GM18511 (cell line): ENCODE measurements at regions not wholly inside any gene's neighbourhood (a gene's known extent, or its start where the extent isn't known, plus 50 kb on each side); places are given as distances from the start of the nearest gene placed in this dataset.
"Not testable (repeated sequence)": the region's sequence is repeated elsewhere in the genome, so short reads cannot be mapped to it uniquely, and the experiment has no call there.

Experiments used
- ATAC-seq: cut with Tn5 transposase; IDR thresholded peaks from one replicate; pipeline ENCODE4 v1.9.1; 2021; ENCODE audit warnings: mild to moderate bottlenecking, moderate library complexity; ENCODE audit not compliant: unreplicated experiment

DNA sequence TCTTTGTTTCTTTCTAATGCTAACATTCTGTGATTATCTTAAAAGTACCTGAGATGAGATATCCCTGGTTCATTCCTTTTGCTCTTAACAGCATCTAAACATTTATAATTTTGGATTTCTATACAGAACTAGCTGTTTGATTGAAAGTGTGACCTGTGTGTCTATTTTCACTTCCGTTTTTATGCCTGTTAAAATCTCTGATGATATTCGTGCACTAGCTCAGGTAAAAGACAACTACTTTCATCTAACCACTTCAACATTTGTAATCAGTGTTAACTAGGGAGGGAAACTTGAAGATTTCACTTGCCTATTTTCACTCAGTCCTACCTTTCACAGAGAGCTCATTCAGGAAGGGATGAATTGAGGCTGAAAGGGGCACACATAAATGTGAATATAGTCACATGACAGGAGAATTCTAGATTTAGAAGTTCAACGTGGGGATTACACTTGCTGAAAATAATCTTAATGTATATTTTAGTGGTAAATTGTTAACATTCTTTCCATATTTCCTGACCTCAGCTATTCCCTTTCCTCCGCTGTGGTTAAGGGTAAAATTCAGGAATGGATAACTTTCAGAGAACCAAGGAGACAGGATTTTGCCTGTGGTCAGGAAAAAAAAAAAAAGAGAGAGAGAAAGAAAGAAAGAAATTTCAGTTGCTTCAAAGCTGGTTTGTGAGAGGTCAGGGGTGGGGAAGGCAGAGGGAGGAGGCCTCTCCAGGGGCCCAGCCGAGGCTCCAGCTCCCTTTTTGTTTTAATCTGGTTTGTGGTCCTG is 159.8 kb upstream of the TSC22D2 start:
- peak; percentile 59 for ATAC-seq

DNA sequence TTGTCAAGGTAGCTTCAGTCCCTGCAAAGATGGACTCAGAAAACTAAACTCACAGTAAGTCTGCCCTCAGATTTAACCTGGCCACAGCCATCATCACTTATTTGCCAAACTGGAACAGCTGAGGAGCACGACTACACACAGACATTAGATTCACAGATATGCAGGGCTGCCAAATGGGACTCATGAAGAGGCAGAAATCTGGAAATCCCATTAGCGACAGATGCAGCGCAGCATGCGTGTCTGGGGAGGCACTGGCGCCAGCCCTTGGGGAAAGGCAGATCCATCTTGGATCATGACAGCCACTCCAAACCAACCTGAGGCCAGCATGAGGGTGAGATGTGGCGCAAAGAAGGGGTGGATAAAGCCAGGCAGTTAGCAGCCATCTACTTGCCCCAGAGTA is 160.7 kb upstream of the TSC22D2 start:
- ATAC-seq = no peak

DNA sequence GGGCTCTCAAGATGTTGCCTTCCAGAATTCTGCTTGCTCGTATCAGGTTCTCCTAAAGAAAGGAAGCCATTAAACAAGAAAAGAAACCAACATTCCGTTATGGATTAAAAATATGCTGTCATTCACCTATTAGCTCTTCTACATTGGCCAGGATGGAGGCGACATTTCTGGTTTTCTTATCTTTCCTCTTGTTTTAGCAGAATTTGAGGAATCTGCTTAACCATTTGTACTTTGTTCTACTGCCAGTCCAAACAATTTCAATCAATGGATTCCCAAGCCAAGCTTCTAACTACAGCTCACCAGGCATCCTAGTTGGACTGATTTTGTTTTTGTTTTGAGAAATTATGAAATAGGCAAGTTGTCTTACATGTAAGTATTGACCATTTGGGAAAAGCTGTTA is 164.6 kb upstream of the TSC22D2 start:
- no peak for ATAC-seq

DNA sequence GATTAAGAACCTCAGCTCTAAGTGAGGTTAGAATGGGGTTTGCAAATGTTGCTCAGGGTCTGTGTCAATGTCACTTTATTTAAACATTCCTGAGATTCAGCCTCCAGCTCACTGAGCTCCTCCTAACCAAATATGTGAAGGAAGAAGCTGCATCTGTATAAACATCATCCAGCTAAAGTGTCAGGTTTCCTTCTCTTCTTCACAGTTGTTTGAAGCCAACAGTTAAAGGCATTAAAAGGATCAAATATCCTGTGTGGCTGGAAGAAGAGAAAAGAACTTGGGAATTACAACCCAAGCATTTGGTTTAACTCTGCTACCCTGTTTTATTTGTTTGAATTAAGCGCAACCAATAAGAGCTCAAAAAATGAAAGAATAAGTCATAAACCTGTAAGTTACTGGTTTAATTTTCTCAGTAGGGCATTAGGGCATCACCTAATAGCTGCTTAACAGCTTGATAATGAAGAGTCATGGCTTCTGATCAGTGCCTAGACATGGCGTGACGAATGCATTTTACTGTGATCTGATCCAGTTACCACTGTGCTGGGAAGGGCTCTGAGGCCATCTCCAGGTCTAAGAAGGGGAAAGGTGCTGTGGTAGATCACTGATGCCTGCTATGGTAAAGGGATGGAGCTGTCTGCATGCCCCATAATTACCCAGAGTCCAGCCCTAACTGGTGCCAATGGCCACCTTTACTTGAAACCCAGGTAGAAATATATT is 165.7 kb upstream of the TSC22D2 start:
- no peak for ATAC-seq

DNA sequence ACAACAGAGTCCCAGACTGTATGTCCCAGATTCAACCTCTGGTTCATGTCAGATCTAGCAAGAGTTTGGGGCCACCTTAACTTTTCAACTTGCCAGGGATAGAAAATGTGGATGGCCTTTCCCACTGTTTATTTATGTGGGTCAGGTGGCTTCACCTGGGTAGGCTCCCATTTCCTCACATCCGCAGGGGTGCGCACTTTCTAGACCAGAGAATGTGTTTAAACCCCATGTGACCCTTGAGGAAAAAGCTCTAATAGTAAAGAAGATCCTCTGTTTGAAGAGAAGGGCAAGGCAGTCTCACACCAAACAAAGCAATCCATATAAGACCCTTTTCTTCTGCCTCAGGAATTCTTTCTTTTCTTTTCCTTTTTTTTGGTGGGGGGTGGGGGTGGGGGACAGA is 167.2 kb upstream of the TSC22D2 start:
- ATAC-seq = no peak

DNA sequence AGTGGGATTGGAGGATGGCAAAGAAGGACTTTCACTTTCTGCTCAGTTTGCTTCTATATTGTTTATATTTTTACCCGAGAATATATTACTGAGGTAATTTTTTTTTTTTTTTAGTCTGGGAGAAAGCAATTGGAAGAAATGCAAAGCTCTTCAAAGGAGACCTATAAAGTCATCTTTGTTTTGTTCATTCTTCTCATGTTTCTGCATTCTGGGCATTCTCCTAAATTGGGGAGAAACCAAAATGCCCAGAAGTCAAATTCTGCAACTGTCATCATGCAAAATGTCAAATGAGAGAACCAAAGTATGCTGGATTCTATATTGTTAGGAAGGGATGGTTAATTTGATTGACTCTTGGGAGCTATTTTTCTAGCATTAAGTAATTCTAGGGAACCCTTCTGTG is 168.3 kb upstream of the TSC22D2 start:
- no peak for ATAC-seq

DNA sequence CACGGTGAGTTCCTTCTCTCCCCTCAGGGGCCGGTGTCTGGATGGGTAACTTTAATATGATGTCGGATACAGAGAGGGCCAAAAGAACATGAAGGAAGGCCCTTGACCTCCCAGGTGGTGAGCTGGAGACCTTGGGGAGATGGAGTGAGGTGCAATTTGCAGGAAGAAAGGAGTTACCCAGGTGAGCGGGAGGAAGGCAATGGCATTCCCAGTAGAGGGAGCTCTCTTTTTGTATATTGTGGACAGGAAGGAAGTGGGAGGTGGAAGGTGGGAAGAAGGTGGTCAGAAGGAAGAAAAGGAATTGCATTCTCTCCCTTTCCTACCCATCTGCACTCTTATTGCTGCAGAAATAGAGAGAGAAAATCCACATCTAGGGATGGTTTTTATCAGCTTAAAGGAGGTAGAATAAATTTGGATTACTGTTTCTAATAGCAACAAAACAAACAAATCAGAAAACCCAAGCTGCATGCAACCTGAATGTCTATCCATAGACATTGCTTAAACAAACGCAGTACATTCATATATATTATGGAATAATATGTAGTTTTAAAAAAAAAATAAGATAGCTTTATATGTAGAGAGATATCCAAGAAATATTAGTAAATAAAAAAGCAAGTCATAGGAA is 169.0 kb upstream of the TSC22D2 start:
- ATAC-seq = no peak

DNA sequence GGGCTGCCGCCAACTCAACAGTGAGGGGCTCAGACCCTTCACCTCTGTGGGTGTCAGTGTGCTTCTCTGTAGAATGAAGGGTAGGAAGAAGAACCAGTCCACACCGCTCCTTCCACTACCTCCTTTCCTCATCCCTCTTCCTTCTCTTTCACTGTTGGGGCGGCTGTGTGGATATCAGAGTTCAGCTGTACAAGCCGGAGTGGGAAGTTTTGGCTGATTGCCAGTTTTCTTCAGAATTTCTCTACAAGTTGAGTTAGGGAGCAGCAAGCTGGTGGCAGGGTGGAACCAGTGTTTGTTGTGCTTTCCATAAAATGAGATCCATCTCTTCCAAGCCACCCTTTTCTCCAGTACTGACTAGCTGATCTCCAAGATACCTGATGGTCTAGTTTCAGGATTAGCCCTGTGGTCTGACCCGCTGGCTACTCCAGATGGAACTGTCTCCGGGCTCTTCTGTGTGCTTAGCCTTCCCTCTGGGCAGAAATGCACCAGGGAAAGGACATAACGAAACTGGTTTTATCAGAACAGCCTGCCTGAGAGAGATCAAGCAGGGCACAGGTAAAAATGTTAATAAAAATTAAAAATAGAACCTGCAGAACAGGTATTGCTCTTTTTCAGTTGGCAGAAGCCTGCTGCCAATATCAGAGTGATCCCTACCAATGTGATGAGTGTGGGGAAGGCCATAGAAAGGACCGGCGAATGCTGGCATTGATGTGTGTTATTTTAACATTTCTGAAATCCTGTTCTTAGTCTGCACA is 169.9 kb upstream of the TSC22D2 start:
- no peak for ATAC-seq

DNA sequence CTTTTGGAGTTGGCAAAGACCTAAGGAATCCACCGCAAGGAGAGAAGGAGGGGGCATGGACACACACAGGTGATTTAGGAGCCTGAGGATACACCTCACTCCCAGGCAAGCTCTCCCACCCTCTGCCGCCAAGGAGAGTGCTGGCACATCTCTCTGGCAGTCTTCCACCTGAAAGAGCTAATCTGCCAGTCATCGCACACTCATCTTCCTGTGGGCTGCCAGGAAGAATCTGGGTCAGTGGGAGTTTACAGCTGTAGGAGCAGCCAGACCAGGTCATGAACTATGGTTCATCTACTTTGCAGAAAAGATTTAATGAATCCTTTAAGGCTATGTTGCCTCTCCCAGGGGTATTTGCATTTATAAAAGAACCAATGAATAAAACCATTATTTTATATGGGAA is 170.6 kb upstream of the TSC22D2 start:
- ATAC-seq = no peak

DNA sequence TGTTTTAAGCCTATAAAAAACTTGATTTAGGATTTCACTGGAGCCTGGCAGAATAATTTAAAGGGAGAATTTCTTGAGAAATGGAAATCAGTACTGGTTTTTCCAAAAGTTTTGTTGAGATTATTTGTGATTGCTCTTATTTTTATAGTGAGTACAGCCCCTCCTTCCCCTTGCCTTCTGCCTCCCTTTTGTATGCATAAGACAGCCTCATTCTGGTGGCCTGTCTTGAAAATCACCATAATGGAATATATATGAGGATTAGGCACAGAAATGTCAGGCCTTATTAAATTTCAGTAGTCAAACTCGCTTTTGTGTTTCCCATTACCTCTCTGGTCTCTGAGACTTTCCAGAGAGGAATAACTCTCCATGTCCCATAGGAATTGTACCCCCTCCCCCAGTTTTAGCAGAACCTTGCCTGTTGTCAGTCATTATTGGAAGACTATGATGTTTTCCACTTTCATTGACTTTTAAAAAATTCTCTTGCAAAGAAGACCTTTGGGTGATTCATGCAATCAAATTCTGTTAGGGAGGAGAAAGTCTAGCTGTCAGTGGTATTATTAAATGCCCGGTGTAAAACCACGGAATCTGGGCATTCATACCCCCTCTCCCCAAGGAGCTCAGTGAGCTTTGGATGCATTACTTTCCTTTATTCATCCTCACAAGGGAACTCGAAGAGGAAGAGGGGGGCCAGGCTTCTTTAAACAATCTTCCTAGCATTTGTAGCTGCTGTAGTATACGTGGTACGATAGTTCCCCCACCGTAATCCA is 171.6 kb upstream of the TSC22D2 start:
- ATAC-seq = no peak

DNA sequence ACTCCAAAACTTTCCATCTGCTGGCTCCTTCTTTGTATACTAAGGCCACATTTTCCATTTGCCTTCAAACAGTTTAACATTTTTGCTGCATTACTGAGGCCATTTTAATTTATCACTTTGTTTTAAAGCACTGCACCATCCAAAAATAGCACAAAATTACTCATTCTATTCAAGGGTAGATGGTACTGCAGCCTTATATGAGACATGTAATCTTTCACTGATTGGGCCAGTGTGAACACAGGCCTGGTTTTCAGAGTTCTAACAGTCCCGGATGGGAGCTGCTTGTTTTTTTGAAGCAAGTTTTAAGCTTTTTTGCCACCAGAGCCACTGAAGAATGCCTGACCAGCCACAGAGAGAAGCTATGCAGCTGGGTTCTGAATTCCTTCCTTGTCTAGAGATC is 172.3 kb upstream of the TSC22D2 start:
- no peak for ATAC-seq

DNA sequence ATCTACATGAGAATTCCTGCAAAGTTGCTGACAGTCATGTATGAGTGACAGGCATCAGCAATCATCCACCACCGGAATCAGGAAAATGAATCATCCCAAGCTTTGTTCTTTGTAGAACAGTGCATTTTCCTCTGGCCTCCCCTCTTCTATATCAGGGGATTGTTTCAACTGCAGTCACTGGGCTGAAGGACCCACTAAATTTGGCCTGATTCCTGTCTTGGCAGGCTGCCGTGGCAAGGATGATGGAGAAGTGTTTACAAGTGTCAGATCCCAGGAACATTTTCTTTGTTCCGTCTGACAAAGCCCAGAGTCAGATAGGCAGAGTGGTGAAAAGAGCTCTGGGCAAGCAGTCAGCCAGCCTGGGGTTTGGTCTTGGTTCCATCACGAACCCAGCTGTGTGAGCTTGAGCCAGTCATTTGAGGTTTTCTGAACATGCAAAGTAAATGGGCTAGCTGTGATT is 175.1 kb upstream of the TSC22D2 start:
- no peak for ATAC-seq

DNA sequence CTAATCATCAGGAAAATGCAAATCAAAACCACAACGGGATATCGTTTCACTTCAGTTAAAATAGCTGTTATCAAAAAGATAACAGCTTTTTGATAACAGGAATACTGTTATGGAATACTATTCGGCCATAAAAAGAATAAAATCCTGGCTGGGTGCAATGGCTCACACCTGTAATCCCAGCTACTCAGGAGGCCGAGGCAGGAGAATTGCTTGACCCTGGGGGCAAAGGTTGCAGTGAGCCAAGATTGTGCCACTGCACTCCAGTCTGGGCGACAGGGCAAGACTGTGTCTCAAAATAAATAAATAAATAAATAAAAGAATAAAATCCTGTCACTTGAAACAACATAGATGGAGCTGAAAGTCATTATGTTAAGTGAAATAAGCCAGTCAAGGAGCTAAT is 178.1 kb upstream of the TSC22D2 start:
- no peak for ATAC-seq

DNA sequence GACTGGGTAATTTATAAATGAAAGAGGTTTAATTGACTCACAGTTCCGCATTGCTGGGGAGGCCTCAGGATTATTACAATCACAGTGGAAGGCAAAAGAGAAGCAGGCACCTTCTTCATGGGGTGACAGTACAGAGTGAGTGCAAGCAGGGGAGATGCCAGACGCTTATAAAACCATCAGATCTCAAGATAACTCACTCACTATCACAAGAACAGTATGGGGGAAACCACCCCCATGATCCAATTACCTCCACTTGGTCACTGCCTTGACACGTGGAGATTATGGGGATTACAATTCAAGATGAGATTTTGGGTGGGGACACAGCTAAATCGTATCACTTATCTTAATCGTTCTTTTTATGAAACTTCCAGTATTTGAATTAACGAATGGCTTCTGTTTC is 179.5 kb upstream of the TSC22D2 start:
- ATAC-seq = not testable (repeated sequence)

DNA sequence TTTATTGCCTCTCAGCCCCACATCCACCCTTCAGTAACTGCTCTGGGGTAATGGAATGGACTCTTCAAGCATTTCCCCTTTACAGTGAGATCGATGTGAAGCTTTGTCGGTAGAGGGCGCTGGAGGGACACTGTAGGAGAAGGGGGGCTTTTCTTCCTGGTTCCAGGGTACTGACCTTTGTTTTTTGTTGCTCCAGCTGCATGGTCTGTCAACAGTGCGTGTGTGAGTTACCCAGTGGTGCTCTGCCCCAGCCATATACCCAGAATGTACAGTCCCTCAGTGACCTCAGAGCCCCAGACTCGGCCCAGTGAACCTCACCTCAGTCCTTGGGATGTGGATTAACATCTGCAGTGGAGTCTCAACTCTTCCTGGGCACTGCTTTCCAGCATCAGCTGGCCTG is 180.3 kb upstream of the TSC22D2 start:
- ATAC-seq = no peak

DNA sequence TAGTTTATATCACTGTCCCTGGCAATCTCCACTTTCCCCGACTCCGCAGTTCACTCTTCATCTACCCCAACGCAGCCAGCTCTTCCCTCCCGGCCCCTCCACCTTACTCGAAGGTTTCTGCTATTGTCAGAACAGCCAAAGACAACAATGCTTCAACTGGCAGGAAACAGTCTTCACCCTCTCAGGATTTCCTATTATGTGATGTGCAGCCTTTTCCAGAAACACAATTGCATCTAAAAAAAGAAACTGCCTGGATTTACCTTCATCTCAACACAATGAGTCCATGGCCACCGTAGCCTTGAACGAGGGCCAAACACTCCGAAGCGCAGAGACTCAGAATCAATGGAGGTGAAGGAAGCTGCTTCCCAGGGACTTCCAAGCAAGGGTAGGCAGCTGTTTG is 182.1 kb upstream of the TSC22D2 start:
- ATAC-seq = no peak

DNA sequence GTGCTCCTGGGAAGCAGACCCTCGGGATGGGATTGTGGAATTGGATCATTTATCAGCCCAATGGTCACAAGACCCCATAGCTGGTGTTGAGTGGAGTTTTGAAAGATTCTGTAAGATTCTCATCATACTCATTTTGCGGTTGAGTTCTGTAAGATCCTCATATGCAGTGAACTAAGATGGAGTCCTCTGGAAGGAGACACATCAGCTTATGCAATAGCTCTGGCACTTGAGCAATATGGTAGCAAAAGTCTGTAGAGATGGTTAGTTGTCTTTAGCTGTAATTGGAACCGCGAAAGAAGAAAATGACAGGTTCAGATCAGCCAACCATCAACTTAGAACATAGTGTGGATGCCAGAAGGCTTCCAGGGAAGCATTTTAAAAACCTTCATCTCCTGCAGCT is 184.5 kb upstream of the TSC22D2 start:
- no peak for ATAC-seq

DNA sequence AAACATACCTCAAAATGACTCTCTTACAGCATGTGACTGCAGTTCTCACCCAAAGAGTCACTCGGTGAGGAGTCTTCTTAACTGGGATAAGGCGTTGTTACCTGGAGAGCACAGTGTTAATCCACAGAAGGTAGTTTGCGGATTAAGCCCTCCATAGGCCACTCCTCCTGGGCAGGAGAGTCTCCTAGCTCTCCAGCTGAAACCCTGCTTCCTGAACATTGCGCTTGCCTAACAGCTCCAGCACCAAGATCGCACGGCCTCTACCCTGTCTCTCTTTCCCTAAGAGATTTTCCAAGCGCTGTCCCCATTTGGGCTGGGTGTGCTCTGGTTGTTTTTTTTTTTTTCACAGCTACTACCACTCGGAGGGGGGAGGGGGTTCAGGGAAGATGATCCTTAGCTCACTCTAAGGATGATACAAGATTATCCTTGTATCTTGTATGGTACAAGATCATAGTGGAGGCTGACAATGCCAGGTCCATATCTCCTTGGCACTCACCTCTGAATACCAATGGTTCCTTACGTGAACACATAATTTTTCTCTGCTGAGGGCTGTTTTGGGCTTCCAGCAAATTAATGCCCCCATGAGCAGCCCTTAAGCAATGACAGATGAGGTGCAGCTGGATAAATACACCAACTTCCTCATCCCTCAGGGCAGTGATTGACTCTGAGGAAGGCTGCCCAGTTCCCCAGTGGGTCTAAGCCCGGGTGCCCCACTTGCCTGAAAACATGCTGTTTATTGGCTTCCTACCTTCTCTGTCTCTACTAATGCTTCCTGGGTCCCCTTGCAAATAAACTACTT is 185.2 kb upstream of the TSC22D2 start:
- ATAC-seq = no peak

DNA sequence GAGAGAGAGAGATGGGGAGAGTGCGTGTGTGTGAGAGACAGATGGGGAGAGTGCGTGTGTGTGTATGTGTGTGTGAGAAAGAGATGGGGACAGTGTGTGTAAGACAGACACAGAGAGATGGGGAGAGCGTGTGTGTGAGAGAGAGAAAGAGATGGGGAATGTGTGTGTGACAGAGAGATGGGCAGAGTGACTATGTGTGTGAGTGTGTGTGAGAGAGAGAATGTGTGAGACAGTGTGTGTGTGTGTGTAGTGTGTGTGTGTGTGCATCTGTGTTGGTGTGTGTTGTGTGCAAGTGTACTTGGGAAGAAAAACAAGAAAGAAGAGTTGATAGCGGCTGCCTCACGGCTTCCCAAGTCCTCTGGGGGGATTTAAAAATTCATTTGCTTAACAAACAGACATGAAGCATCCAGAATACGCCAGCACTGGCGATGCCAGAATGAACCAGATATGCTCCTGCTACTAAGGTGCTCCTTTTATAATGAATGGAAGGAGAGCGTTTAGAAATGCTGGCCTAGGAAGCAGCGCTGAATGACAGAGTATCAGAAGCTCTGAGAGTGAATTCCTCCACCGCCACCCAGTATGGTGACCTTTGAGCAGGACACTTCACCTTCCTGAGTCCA is 186.1 kb upstream of the TSC22D2 start:
- no peak for ATAC-seq
